CD4-positive, alpha-beta T cell (primary cell): ENCODE measurements at regions not wholly inside any gene's neighbourhood (a gene's known extent, or its start where the extent isn't known, plus 50 kb on each side); places are given as distances from the start of the nearest gene placed in this dataset.

Experiments used
- ATAC-seq: fragments of 200-7000 bp; cut with Tn5 transposase; one replicate; pipeline ENCODE4 v1.10.0; 2022; ENCODE audit warnings: mild to moderate bottlenecking; ENCODE audit not compliant: poor library complexity
- CTCF ChIA-PET: fragments of 350-600 bp; sonication (Branson Sonifier 250); formaldehyde crosslinking; loops from one replicate; lab custom pipeline; 2021; ENCODE audit warnings: antibody characterized with exemption, inconsistent platforms; lab: Charles Lee
- POLR2A ChIA-PET: fragments of 350-600 bp; sonication (Branson Sonifier 250); formaldehyde crosslinking; loops from one replicate; lab custom pipeline; 2021; ENCODE audit warnings: antibody characterized with exemption, inconsistent platforms; lab: Charles Lee
- DNase-seq, 14 experiments: peaks; one replicate each; pipeline ENCODE4 v3.0.0-alpha.2; 2013 to 2020; ENCODE audit warnings: mixed read lengths in 2 of 14
- H3K27ac ChIP-seq, 2 donors: one replicate each; pipeline versions ENCODE4 v1.5.1 to v1.7.0; 2013; ENCODE audit warnings: low read length in 2 of 2, low read depth in 1 of 2, mild to moderate bottlenecking in 1 of 2
- H3K27me3 ChIP-seq, 2 experiments: 1 replicate in 1 of 2; 2 replicates in 1 of 2; pipeline versions ENCODE4 v1.6.1 to v1.7.0; 2013; ENCODE audit warnings: low read length in 2 of 2, control low read depth in 1 of 2, mild to moderate bottlenecking in 1 of 2, moderate library complexity in 1 of 2; ENCODE audit not compliant: insufficient read depth in 2 of 2, control insufficient read depth in 1 of 2
- H3K36me3 ChIP-seq: one replicate; pipeline ENCODE4 v1.6.1; 2013; ENCODE audit warnings: low read length, control low read depth; ENCODE audit not compliant: insufficient read depth
- H3K4me1 ChIP-seq: one replicate; pipeline ENCODE4 v1.6.1; 2013; ENCODE audit warnings: low read length, control low read depth; ENCODE audit not compliant: insufficient read depth
- H3K4me3 ChIP-seq: one replicate; pipeline ENCODE4 v1.5.1; 2013; ENCODE audit warnings: mild to moderate bottlenecking, low read length, moderate library complexity
- H3K9me3 ChIP-seq, 2 experiments: 1 replicate in 1 of 2; 2 replicates in 1 of 2; pipeline versions ENCODE4 v1.6.1 to v1.7.0; 2013; ENCODE audit warnings: low read length in 2 of 2, mild to moderate bottlenecking in 2 of 2, control low read depth in 1 of 2, moderate library complexity in 1 of 2; ENCODE audit not compliant: control insufficient read depth in 1 of 2, insufficient read depth in 1 of 2
- H3K27ac Mint-ChIP-seq: one replicate; pipeline ENCODE4 v1.8.0; 2020; ENCODE audit warnings: mixed read lengths
- H3K27me3 Mint-ChIP-seq: one replicate; pipeline ENCODE4 v1.8.0; 2021; ENCODE audit warnings: mixed read lengths
- H3K36me3 Mint-ChIP-seq: one replicate; pipeline ENCODE4 v1.8.0; 2021; ENCODE audit warnings: low read depth, mixed read lengths
- H3K4me1 Mint-ChIP-seq: one replicate; pipeline ENCODE4 v1.8.0; 2021; ENCODE audit warnings: low read depth, mixed read lengths
- H3K4me3 Mint-ChIP-seq: one replicate; pipeline ENCODE4 v1.8.0; 2020; ENCODE audit warnings: mild to moderate bottlenecking, mixed read lengths
- H3K9me3 Mint-ChIP-seq: one replicate; pipeline ENCODE4 v1.8.0; 2020; ENCODE audit warnings: mixed read lengths
- intact Hi-C, 2 experiments: fragments of 100-400 bp; cut with DNase I in 1 of 2; cut with micrococcal nuclease in 1 of 2; formaldehyde crosslinking; loops; one replicate each; pipeline versions ENCODE4 v1.15.1 to v1.9.0; 2023 to 2025; cut with DNase I, micrococcal nuclease
- TF ChIP-seq, protein P1 (sequence below): fragments of 200-600 bp; IDR thresholded peaks from one replicate; pipeline ENCODE4 v1.8.0; 2022; ENCODE audit warnings: antibody characterized with exemption, mild to moderate bottlenecking

DNA sequence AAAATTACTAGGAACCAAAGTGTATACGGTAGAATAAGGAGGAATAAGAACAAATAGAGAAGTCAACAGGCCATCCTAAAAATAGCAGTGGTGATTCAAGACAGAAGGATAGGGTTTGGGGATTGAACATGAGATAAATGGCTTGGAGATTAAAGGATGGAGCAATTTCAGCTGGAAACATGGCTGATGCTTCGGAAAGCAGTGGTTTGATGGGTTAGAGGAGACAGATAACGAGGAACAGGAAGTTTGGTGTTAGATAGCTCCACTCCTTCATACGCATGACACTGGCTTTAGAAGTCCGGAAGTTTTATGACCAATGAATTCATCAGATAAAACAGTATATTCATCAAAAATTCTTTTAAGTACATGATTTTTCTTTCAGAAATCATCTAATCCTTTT is 70.8 kb upstream of the GALNTL6 start:
- no peak overlapping the region for H3K27ac ChIP-seq
- DNase-seq (no peak), ATAC-seq (no peak)
- H3K27me3 Mint-ChIP-seq, result no peaks in the 10 kb centered on the region
- peaks cover 7% of the 10 kb centered on the region for H3K9me3 Mint-ChIP-seq
- TF ChIP-seq, protein P1, sequence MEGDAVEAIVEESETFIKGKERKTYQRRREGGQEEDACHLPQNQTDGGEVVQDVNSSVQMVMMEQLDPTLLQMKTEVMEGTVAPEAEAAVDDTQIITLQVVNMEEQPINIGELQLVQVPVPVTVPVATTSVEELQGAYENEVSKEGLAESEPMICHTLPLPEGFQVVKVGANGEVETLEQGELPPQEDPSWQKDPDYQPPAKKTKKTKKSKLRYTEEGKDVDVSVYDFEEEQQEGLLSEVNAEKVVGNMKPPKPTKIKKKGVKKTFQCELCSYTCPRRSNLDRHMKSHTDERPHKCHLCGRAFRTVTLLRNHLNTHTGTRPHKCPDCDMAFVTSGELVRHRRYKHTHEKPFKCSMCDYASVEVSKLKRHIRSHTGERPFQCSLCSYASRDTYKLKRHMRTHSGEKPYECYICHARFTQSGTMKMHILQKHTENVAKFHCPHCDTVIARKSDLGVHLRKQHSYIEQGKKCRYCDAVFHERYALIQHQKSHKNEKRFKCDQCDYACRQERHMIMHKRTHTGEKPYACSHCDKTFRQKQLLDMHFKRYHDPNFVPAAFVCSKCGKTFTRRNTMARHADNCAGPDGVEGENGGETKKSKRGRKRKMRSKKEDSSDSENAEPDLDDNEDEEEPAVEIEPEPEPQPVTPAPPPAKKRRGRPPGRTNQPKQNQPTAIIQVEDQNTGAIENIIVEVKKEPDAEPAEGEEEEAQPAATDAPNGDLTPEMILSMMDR, result no peak
- no peaks in the 10 kb centered on the region for H3K27me3 ChIP-seq
- intact Hi-C loops, result no loop called here
- POLR2A ChIA-PET, result no interaction called here
- no peak overlapping the region for H3K4me3 Mint-ChIP-seq
- H3K36me3 ChIP-seq, result no peaks in the 10 kb centered on the region
- H3K4me3 ChIP-seq, result no peak overlapping the region
- no peaks in the 10 kb centered on the region for H3K36me3 Mint-ChIP-seq
- peaks cover 0 to 5% of the 10 kb centered on the region in 2 experiments for H3K9me3 ChIP-seq
- H3K4me1 Mint-ChIP-seq, result no peaks in the 10 kb centered on the region
- no peaks in the 10 kb centered on the region for H3K4me1 ChIP-seq
- CTCF ChIA-PET, result no interaction called here
- H3K27ac Mint-ChIP-seq, result no peak overlapping the region

DNA sequence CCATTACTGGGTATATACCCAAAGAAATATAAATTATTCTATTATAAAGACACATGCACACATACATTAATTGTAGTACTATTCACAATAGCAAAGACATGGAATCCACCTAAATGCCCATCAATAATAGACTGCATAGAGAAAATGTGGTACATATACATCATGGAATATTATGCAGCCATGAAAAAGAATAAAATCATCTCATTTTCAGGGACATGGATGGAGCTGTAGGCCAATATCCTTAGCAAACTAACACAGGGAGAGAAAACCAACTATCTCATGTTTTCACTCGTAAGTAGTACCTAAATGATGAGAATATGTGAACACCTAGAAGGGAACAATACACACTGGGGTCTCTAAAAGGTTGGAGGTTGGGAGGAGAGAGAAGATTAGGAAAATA is 86.0 kb upstream of the GALNTL6 start:
- H3K4me3 ChIP-seq, result no peak overlapping the region
- H3K4me1 Mint-ChIP-seq, result no peaks in the 10 kb centered on the region
- H3K4me3 Mint-ChIP-seq, result no peak overlapping the region
- H3K27ac ChIP-seq, result no peak overlapping the region
- ChIA-PET CTCF (no interaction called here), POLR2A (no interaction called here)
- no peaks in the 10 kb centered on the region for H3K27me3 Mint-ChIP-seq
- H3K4me1 ChIP-seq, result no peaks in the 10 kb centered on the region
- H3K9me3 ChIP-seq, result peaks cover 8 to 13% of the 10 kb centered on the region in 2 experiments
- H3K27me3 ChIP-seq, result no peaks in the 10 kb centered on the region
- TF ChIP-seq, protein P1, result no peak
- peaks cover 25% of the 10 kb centered on the region for H3K9me3 Mint-ChIP-seq
- ATAC-seq (no peak), DNase-seq (no peak)
- H3K27ac Mint-ChIP-seq, result no peak overlapping the region
- no peaks in the 10 kb centered on the region for H3K36me3 ChIP-seq
- intact Hi-C loops, result no loop called here
- no peaks in the 10 kb centered on the region for H3K36me3 Mint-ChIP-seq

DNA sequence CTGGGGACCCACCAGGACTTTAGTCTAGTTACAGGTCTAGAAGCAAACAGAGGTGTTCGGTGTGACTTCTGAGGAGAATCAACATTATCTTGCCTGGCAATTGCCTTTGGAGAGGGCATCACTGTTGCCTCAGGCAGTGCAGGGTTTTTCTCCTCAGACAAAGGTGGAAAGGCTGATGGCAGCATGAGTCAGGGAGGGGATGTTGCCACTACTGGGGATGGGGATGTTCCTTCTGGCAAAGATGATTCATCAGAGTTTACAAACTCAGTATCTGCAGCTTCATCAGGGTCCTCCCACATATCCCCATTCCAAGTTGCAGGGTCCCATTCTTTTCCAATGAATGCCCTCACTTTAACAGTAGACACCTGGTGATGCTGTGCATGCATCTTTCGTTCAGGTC is 91.3 kb upstream of the GALNTL6 start:
- Mint-ChIP-seq H3K36me3 (no peaks in the 10 kb centered on the region), H3K4me3 (no peak overlapping the region), H3K27ac (no peak overlapping the region), H3K4me1 (no peaks in the 10 kb centered on the region), H3K27me3 (no peaks in the 10 kb centered on the region), H3K9me3 (peaks cover 14% of the 10 kb centered on the region)
- no peaks in the 10 kb centered on the region for H3K36me3 ChIP-seq
- TF ChIP-seq, protein P1, result no peak
- intact Hi-C loops, result no loop called here
- POLR2A ChIA-PET, result no interaction called here
- CTCF ChIA-PET, result no interaction called here
- no peaks in the 10 kb centered on the region for H3K4me1 ChIP-seq
- DNase-seq (no peak), ATAC-seq (no peak)
- no peaks in the 10 kb centered on the region for H3K27me3 ChIP-seq
- no peak overlapping the region for H3K27ac ChIP-seq
- peaks cover 3 to 5% of the 10 kb centered on the region in 2 experiments for H3K9me3 ChIP-seq
- H3K4me3 ChIP-seq, result no peak overlapping the region
